Kasumi-1 (cell line): ENCODE measurements at regions not wholly inside any gene's neighbourhood (a gene's known extent, or its start where the extent isn't known, plus 50 kb on each side); places are given as distances from the start of the nearest gene placed in this dataset.

Experiments
- DNase-seq, 2 experiments: peaks; one replicate each; lab custom pipeline; 2025; lab: John Stamatoyannopoulos, UW

- no peak for DNase-seq
Observed at GRCh38 chr3:160169139-160169976, 55.9 kb upstream of the C3orf80 start.

GRCh38 chr3:160170409-160171370 lies 54.5 kb upstream of the C3orf80 start:
- DNase-seq = peak in 1 of 2 experiments; percentile 5

- DNase-seq = no peak
Observed at GRCh38 chr3:160171813-160172212, 53.4 kb upstream of the C3orf80 start.

GRCh38 chr3:160174621-160175020 lies 50.6 kb upstream of the C3orf80 start:
- DNase-seq = no peak
